ENCODE measurements at regions not wholly inside any gene's neighbourhood (a gene's known extent, or its start where the extent isn't known, plus 50 kb on each side); places are given as distances from the start of the nearest gene placed in this dataset.

DNA sequence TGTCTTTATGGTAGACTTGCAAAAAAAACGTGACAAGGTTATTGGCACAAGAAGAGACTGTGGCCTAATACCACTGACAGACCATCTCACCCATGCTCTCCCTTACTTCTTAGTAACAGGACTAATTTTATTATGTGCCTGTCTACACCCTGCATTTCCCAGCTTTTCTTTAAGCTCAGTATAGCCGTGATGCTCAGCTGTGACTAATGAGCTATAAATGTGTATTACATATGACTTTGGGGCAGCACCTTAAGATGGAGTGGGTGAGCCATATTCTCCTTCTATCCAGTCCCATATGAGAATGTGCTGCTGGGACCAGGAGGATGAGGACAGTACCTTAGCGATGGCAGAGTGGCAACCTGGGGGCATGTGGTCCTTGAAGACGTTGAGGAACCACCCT is 293.5 kb downstream of the RNF144A start:
- H3K27me3 ChIP-seq (ENCODE audit: control insufficient read depth in 2 of 2, insufficient read depth in 2 of 2, low read length in 2 of 2), result no peaks in the 10 kb centered on the region
- no peak overlapping the region for H3K4me2 ChIP-seq (replicated peaks; ENCODE audit: extremely low read depth, low read length, poor library complexity, severe bottlenecking)
- no peaks in the 10 kb centered on the region for H4K20me1 ChIP-seq (ENCODE audit: insufficient read depth, low read length)
- WGBS (ENCODE audit: insufficient coverage), result 75% methylated on average over 2 of the region's 4 CpGs
- Mint-ChIP-seq H3K4me1 (peaks cover 12% of the 10 kb centered on the region), H3K9me3 (peaks cover 0 to 5% (median 0%) of the 10 kb centered on the region in 7 donors), H3K27me3 (ENCODE audit: low read depth in 3 of 3) (peaks cover 0 to 3% (median 0%) of the 10 kb centered on the region in 3 donors), H3K36me3 (peaks cover 0 to 3% of the 10 kb centered on the region in 2 donors), H3K4me3 (no peak overlapping the region), H3K27ac (no peak overlapping the region)
- no peak overlapping the region for H3K27ac ChIP-seq (ENCODE audit: low read depth in 1 of 2, low read length in 2 of 2)
- no peak for DNase-seq
- H3K4me1 ChIP-seq (ENCODE audit: control insufficient read depth in 1 of 2, insufficient read depth in 2 of 2, low read length in 2 of 2), result peaks cover 10 to 11% of the 10 kb centered on the region in 2 donors
- TF ChIP-seq, protein P1, sequence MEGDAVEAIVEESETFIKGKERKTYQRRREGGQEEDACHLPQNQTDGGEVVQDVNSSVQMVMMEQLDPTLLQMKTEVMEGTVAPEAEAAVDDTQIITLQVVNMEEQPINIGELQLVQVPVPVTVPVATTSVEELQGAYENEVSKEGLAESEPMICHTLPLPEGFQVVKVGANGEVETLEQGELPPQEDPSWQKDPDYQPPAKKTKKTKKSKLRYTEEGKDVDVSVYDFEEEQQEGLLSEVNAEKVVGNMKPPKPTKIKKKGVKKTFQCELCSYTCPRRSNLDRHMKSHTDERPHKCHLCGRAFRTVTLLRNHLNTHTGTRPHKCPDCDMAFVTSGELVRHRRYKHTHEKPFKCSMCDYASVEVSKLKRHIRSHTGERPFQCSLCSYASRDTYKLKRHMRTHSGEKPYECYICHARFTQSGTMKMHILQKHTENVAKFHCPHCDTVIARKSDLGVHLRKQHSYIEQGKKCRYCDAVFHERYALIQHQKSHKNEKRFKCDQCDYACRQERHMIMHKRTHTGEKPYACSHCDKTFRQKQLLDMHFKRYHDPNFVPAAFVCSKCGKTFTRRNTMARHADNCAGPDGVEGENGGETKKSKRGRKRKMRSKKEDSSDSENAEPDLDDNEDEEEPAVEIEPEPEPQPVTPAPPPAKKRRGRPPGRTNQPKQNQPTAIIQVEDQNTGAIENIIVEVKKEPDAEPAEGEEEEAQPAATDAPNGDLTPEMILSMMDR (IDR thresholded peaks at IDR 0.05), result no peak
- no peak overlapping the region for H2AFZ ChIP-seq (ENCODE audit: insufficient read depth, low read depth, low read length, poor library complexity, severe bottlenecking)
- intact Hi-C loops (cut with micrococcal nuclease), result no loop called here
- no peak overlapping the region for H3K9ac ChIP-seq (ENCODE audit: insufficient read depth, low read length, poor library complexity, severe bottlenecking)
- no peaks in the 10 kb centered on the region for H3K79me2 ChIP-seq (ENCODE audit: insufficient read depth, low read length)
- H3K36me3 ChIP-seq (replicated peaks in 1 of 2; ENCODE audit: control insufficient read depth in 1 of 2, insufficient read depth in 2 of 2, low read length in 2 of 2), result no peaks in the 10 kb centered on the region
- no peaks in the 10 kb centered on the region for H3K9me3 ChIP-seq (replicated peaks in 1 of 2; ENCODE audit: control insufficient read depth in 1 of 2, insufficient read depth in 1 of 2, low read length in 2 of 2)
- H3K4me3 ChIP-seq (replicated peaks in 1 of 3; ENCODE audit: low read depth in 2 of 3, low read length in 3 of 3), result no peak overlapping the region

DNA sequence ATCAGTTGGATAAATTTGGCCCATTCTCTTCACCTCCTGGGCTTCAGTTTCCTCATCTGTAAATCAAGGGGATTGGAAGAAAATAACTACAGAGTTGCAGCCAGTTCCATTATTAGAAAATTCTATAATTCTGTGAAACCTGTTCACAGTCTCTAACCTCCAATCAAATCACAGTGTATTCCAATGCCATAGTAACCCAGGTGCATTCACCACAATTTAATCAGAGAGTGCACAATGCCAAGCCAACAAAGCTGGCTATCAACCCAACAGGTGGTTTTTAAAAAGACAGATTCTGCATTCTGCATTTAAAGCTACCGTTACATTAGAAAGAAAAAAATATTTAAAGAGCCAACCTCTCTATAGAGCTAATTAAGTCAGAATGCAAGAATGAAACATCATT is 308.6 kb downstream of the RNF144A start:
- intact Hi-C loops (cut with micrococcal nuclease), result no loop called here

More for the DNA sequence above, 308.6 kb downstream of the RNF144A start:
- whole genome bisulfite sequencing (ENCODE audit: insufficient coverage), result no CpG with 5 or more reads among the region's 1 CpG
- Histone ChIP-seq H3K4me2 (replicated peaks; ENCODE audit: extremely low read depth, low read length, poor library complexity, severe bottlenecking) (no peak overlapping the region), H3K4me1 (ENCODE audit: control insufficient read depth in 1 of 2, insufficient read depth in 2 of 2, low read length in 2 of 2) (no peaks in the 10 kb centered on the region), H3K9ac (ENCODE audit: insufficient read depth, low read length, poor library complexity, severe bottlenecking) (no peak overlapping the region), H3K9me3 (replicated peaks in 1 of 2; ENCODE audit: control insufficient read depth in 1 of 2, insufficient read depth in 1 of 2, low read length in 2 of 2) (peaks cover 0 to 4% of the 10 kb centered on the region in 2 donors), H2AFZ (ENCODE audit: insufficient read depth, low read depth, low read length, poor library complexity, severe bottlenecking) (no peak overlapping the region), H4K20me1 (ENCODE audit: insufficient read depth, low read length) (no peaks in the 10 kb centered on the region), H3K4me3 (replicated peaks in 1 of 3; ENCODE audit: low read depth in 2 of 3, low read length in 3 of 3) (no peak overlapping the region), H3K79me2 (ENCODE audit: insufficient read depth, low read length) (no peaks in the 10 kb centered on the region), H3K36me3 (replicated peaks in 1 of 2; ENCODE audit: control insufficient read depth in 1 of 2, insufficient read depth in 2 of 2, low read length in 2 of 2) (no peaks in the 10 kb centered on the region), H3K27me3 (ENCODE audit: control insufficient read depth in 2 of 2, insufficient read depth in 2 of 2, low read length in 2 of 2) (no peaks in the 10 kb centered on the region), H3K27ac (ENCODE audit: low read depth in 1 of 2, low read length in 2 of 2) (no peak overlapping the region)
- no peak overlapping the region for H3K27ac Mint-ChIP-seq
- TF ChIP-seq, protein P1 (IDR thresholded peaks at IDR 0.05), result no peak
- H3K36me3 Mint-ChIP-seq, result no peaks in the 10 kb centered on the region
- no peak overlapping the region for H3K4me3 Mint-ChIP-seq
- H3K4me1 Mint-ChIP-seq, result no peaks in the 10 kb centered on the region
- H3K27me3 Mint-ChIP-seq (ENCODE audit: low read depth in 3 of 3), result no peaks in the 10 kb centered on the region
- peaks cover 3 to 9% (median 5%) of the 10 kb centered on the region in 7 donors for H3K9me3 Mint-ChIP-seq
- no peak for DNase-seq

Data from CD14-positive monocyte (primary cell).